ENCODE measurements at regions not wholly inside any gene's neighbourhood (a gene's known extent, or its start where the extent isn't known, plus 50 kb on each side); places are given as distances from the start of the nearest gene placed in this dataset.
A peak's percentile ranks its signal among the peaks of the same experiment; 100 is the strongest.

DNA sequence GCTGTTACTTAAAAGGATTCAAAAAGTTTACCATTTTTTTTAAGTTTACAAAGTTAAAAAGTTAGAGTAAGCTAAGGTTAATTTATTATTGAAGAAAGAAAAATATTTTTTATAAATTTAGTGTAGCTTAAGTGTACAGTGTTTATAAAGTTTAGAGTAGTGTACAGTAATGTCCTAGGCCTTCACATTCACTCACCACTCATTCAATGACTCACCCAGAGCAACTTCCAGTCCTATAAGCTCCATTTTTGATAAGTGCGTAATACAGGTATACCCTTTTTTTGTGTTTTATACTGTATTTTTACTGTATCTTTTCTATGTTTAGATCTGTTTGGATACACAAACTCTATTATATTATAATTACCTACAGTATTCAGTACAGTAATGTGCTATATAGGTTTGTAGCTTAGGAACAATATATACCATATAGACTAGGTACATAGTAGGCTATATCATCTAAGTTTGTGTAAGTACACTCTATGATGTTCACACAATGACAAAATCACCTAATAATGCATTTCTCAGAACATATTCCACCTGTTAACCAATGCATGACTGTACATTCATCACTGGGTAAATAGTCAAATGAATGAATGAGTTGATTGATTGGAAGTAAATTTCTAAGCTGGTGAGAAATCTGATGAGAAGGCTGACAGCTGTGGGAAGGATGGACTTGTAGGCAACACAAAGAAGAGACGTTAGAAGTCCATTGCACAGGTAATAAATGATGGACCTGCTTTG lies 95.2 kb upstream of the CDIN1 start:
- no peak overlapping the region for H3K4me2 ChIP-seq (ENCODE audit: low read depth, low read length)
- no peak overlapping the region for H3K4me3 ChIP-seq (ENCODE audit: insufficient read depth, low read depth, low read length)
- no peaks in the 10 kb centered on the region for H3K79me1 ChIP-seq (ENCODE audit: low read depth in 1 of 2, low read length in 2 of 2)
- H2BK15ac ChIP-seq (ENCODE audit: low read depth, low read length): peak overlapping the region; percentile 50; the same call in 1 of the 3 replicates
- H3K4me1 ChIP-seq (ENCODE audit: control insufficient read depth, insufficient read depth, low read length): peaks cover 5% of the 10 kb centered on the region; the same call in 1 of the 2 replicates
- POLR2A ChIA-PET (ENCODE audit: unreplicated experiment): no interaction called here
- no peaks in the 10 kb centered on the region for H3K27me3 ChIP-seq (ENCODE audit: control insufficient read depth, insufficient read depth, low read length)
- no peak overlapping the region for H3K9ac ChIP-seq (ENCODE audit: low read depth, low read length)
- in situ Hi-C loops (cut with MboI; ENCODE audit: low sequenced_read_pairs) (loop anchor here (25.0 kb wide), 1 partner anchor 947 kb away; the partner anchor contains the start of gene DPH6), intact Hi-C loops (cut with micrococcal nuclease) (no loop called here), dilution Hi-C loops (cut with HindIII; ENCODE audit: low sequenced_read_pairs, unreplicated experiment) (no loop called here)
- DNase-seq (peak; percentile 87), ATAC-seq (ENCODE audit: low read depth) (peak; percentile 79)
- H3K4ac ChIP-seq (ENCODE audit: low read depth, low read length): peak overlapping the region; percentile 35; the same call in 1 of the 2 replicates
- peak overlapping the region; percentile 95 for H2BK5ac ChIP-seq (ENCODE audit: low read depth, low read length, poor library complexity, severe bottlenecking)
- H2AK9ac ChIP-seq (replicated peaks; ENCODE audit: low read depth, low read length, poor library complexity): no peak overlapping the region
- H3K18ac ChIP-seq (ENCODE audit: low read depth, low read length): peak overlapping the region; percentile 46; the same call in 1 of the 2 replicates
- peak overlapping the region; percentile 21; the same call in 1 of the 2 replicates for H4K91ac ChIP-seq (ENCODE audit: insufficient read depth, low read depth, low read length)
- H3K23ac ChIP-seq (ENCODE audit: low read depth, low read length): peak overlapping the region; percentile 7; the same call in 1 of the 2 replicates
- H2BK20ac ChIP-seq (ENCODE audit: low read depth, low read length): peak overlapping the region; percentile 46; the same call in 1 of the 2 replicates
- TF ChIP-seq RFX5 (IDR thresholded peaks at IDR 0.05; ENCODE audit: low read depth, low read length) (no peak), BHLHE40 (IDR thresholded peaks at IDR 0.05; ENCODE audit: low read depth, low read length) (no peak), SMC3 (IDR thresholded peaks at IDR 0.05; ENCODE audit: low read depth, low read length) (no peak), MXI1 (IDR thresholded peaks at IDR 0.05; ENCODE audit: borderline replicate concordance, low read depth, low read length) (no peak), FOS (IDR thresholded peaks at IDR 0.05; ENCODE audit: low read depth, low read length) (peak; percentile 60), MAZ (IDR thresholded peaks at IDR 0.05; ENCODE audit: borderline replicate concordance, low read depth, low read length) (no peak)
- TF ChIP-seq, protein P1, sequence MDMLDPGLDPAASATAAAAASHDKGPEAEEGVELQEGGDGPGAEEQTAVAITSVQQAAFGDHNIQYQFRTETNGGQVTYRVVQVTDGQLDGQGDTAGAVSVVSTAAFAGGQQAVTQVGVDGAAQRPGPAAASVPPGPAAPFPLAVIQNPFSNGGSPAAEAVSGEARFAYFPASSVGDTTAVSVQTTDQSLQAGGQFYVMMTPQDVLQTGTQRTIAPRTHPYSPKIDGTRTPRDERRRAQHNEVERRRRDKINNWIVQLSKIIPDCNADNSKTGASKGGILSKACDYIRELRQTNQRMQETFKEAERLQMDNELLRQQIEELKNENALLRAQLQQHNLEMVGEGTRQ (IDR thresholded peaks at IDR 0.05; ENCODE audit: low read depth, low read length): no peak
- H4K5ac ChIP-seq (ENCODE audit: low read depth, low read length): no peak overlapping the region; the same call in 1 of the 2 replicates
- peak overlapping the region; percentile 23; the same call in 1 of the 2 replicates for H2AK5ac ChIP-seq (ENCODE audit: low read depth, low read length)
- BruUV-seq (replicated peaks): no TSS peak
- no peaks in the 10 kb centered on the region for H3K36me3 ChIP-seq (ENCODE audit: control insufficient read depth, insufficient read depth, low read length)
- no peaks in the 10 kb centered on the region for H3K9me3 ChIP-seq (ENCODE audit: control insufficient read depth, insufficient read depth, low read length)
- H4K20me1 ChIP-seq (ENCODE audit: insufficient read depth, low read length): no peaks in the 10 kb centered on the region
- H3K14ac ChIP-seq (replicated peaks; ENCODE audit: low read depth, low read length): 0 out of 2 replicates have a peak overlapping the region, but pooled peaks have one; percentile 1
- peak overlapping the region in 1 of 2 experiments; percentile 9; a peak in 1 of 4 replicates for H4K8ac ChIP-seq (ENCODE audit: low read depth in 2 of 2, low read length in 2 of 2)
- H2BK120ac ChIP-seq (ENCODE audit: low read depth, low read length): peak overlapping the region; percentile 25; the same call in 1 of the 2 replicates
- CTCF ChIA-PET: interaction anchor here (0.6 to 0.7 kb wide), 4 partner anchors 28 to 737 kb away, joined by 3 to 4 read pairs (median 3); no protein-coding TSS in a partner anchor
- no peak overlapping the region for H3K56ac ChIP-seq (ENCODE audit: extremely low read depth, insufficient read depth, low read length)
- no peak overlapping the region for H2AFZ ChIP-seq (replicated peaks; ENCODE audit: low read length, poor library complexity)
- H3K9me1 ChIP-seq (ENCODE audit: insufficient read depth, low read length): no peaks in the 10 kb centered on the region
- WGBS, 2 experiments (ENCODE audit: extremely low coverage in 2 of 2, insufficient read length in 1 of 2): no CpG with 5 or more reads among the region's 2 CpGs
- H3K27ac ChIP-seq (ENCODE audit: insufficient read depth, low read length): no peak overlapping the region; the same call in 1 of the 2 replicates

Data from IMR-90 (cell line).